ENCODE measurements at regions not wholly inside any gene's neighbourhood (a gene's known extent, or its start where the extent isn't known, plus 50 kb on each side); places are given as distances from the start of the nearest gene placed in this dataset.
A peak's percentile ranks its signal among the peaks of the same experiment; 100 is the strongest.
"Not testable (repeated sequence)": the region's sequence is repeated elsewhere in the genome, so short reads cannot be mapped to it uniquely, and the experiment has no call there.

- DNase-seq, result no peak
Measured at GRCh38 chr2:210730672-210731071, 174.3 kb downstream of the CPS1 start.

- DNase-seq, result not testable (repeated sequence)
Measured at GRCh38 chr2:210746826-210747225, 190.4 kb downstream of the CPS1 start.

GRCh38 chr2:210752532-210752931, 196.1 kb downstream of the CPS1 start:
- no peak for DNase-seq

GRCh38 chr2:210753386-210753785, 197.0 kb downstream of the CPS1 start:
- DNase-seq, result no peak

- DNase-seq, result no peak
Measured at GRCh38 chr2:210756855-210757254, 200.5 kb downstream of the CPS1 start.

- no peak for DNase-seq
Measured at GRCh38 chr2:210762604-210763588, 206.5 kb downstream of the CPS1 start.

- no peak for DNase-seq
Measured at GRCh38 chr2:210768329-210768910, 212.0 kb downstream of the CPS1 start.

GRCh38 chr2:210776756-210777155, 220.4 kb downstream of the CPS1 start:
- DNase-seq, result no peak

- DNase-seq, result no peak
Measured at GRCh38 chr2:210782222-210782621, 225.8 kb downstream of the CPS1 start.

- not testable (repeated sequence) for DNase-seq
Measured at GRCh38 chr2:210787831-210788230, 231.4 kb downstream of the CPS1 start.

- DNase-seq, result no peak
Measured at GRCh38 chr2:210792000-210792399, 235.6 kb downstream of the CPS1 start.

GRCh38 chr2:210795506-210795905, 239.1 kb downstream of the CPS1 start:
- DNase-seq, result no peak

GRCh38 chr2:210798180-210798579, 241.8 kb downstream of the CPS1 start:
- no peak for DNase-seq

GRCh38 chr2:210814251-210815025, 258.0 kb downstream of the CPS1 start:
- no peak for DNase-seq

GRCh38 chr2:210816769-210817168, 260.4 kb downstream of the CPS1 start:
- no peak for DNase-seq

- no peak for DNase-seq
Measured at GRCh38 chr2:210818473-210818872, 262.1 kb downstream of the CPS1 start.

- no peak for DNase-seq
Measured at GRCh38 chr2:210833403-210833802, 277.0 kb downstream of the CPS1 start.

- DNase-seq, result no peak
Measured at GRCh38 chr2:210839034-210839433, 282.6 kb downstream of the CPS1 start.

GRCh38 chr2:210839450-210839849, 283.1 kb downstream of the CPS1 start:
- DNase-seq, result no peak

- peak; percentile 3 for DNase-seq
Measured at GRCh38 chr2:210842896-210843295, 286.5 kb downstream of the CPS1 start.

- no peak for DNase-seq
Measured at GRCh38 chr2:210844016-210844415, 287.6 kb downstream of the CPS1 start.

GRCh38 chr2:210859314-210859713, 302.9 kb downstream of the CPS1 start:
- DNase-seq, result no peak

GRCh38 chr2:210860276-210860675, 303.9 kb downstream of the CPS1 start:
- no peak for DNase-seq

Measured in left kidney (tissue), 1 donor.